Nephron progenitor cell (in vitro differentiated cells): ENCODE measurements at regions not wholly inside any gene's neighbourhood (a gene's known extent, or its start where the extent isn't known, plus 50 kb on each side); places are given as distances from the start of the nearest gene placed in this dataset.

Experiments
- DNase-seq: peaks from one replicate; pipeline ENCODE4 v3.0.0; 2021
- H3K27ac Mint-ChIP-seq: 2 replicates; pipeline ENCODE4 v1.8.0; 2021; ENCODE audit warnings: mild to moderate bottlenecking, moderate library complexity, mixed read lengths
- H3K27me3 Mint-ChIP-seq: 2 replicates; pipeline ENCODE4 v1.8.0; 2021; ENCODE audit warnings: mild to moderate bottlenecking, low read depth, mixed read lengths; ENCODE audit not compliant: poor library complexity
- H3K36me3 Mint-ChIP-seq: 2 replicates; pipeline ENCODE4 v1.8.0; 2021; ENCODE audit warnings: low read depth, mixed read lengths
- H3K4me1 Mint-ChIP-seq: 2 replicates; pipeline ENCODE4 v1.8.0; 2021; ENCODE audit warnings: mixed read lengths
- H3K4me3 Mint-ChIP-seq: 2 replicates; pipeline ENCODE4 v1.8.0; 2021; ENCODE audit warnings: mild to moderate bottlenecking, moderate library complexity, mixed read lengths
- H3K9me3 Mint-ChIP-seq: 2 replicates; pipeline ENCODE4 v1.8.0; 2021; ENCODE audit warnings: mild to moderate bottlenecking, moderate library complexity, mixed read lengths
- CTCF ChIP-seq: fragments of 200-600 bp; sonication (generic); IDR thresholded peaks from 2 replicates; pipeline ENCODE4 v1.5.0; 2021; ENCODE audit warnings: antibody characterized with exemption

DNA sequence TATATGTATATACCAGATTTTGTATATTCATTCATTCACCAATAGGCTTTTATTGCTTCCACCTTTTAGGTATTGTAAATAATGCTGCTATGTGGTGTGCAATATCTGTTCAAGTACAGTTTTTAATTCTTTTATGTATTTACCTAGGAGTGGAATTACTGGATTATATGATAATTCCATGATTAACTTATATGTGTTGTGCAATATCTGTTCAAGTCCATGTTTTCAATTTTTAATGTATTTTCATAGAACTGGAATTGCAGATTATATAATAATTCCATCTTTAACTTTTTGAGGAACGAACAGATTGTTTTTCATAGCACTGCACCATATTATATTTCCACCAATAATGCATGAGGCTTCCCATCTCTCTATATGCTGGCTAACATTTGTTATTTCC is 50.6 kb upstream of the L3MBTL4 start:
- H3K4me1 Mint-ChIP-seq: no peaks in the 10 kb centered on the region

GRCh38 chr18:6476190-6476589 is 61.5 kb upstream of the L3MBTL4 start:
- Mint-ChIP-seq H3K36me3 (no peaks in the 10 kb centered on the region), H3K27ac (no peak overlapping the region), H3K9me3 (peaks cover 5% of the 10 kb centered on the region), H3K4me1 (no peaks in the 10 kb centered on the region), H3K27me3 (peaks cover 3% of the 10 kb centered on the region), H3K4me3 (no peak overlapping the region)
- no peak for TF ChIP-seq CTCF
- DNase-seq: no peak

More for the DNA sequence above, 50.6 kb upstream of the L3MBTL4 start:
- no peaks in the 10 kb centered on the region for H3K27me3 Mint-ChIP-seq
- TF ChIP-seq CTCF: no peak
- DNase-seq: no peak
- H3K36me3 Mint-ChIP-seq: no peaks in the 10 kb centered on the region
- no peak overlapping the region for H3K27ac Mint-ChIP-seq
- no peak overlapping the region for H3K4me3 Mint-ChIP-seq
- peaks cover 20% of the 10 kb centered on the region for H3K9me3 Mint-ChIP-seq

GRCh38 chr18:6476880-6477279 is 62.2 kb upstream of the L3MBTL4 start:
- Mint-ChIP-seq H3K27me3 (peaks cover 8% of the 10 kb centered on the region), H3K27ac (no peak overlapping the region), H3K4me3 (no peak overlapping the region), H3K4me1 (no peaks in the 10 kb centered on the region), H3K36me3 (no peaks in the 10 kb centered on the region), H3K9me3 (no peaks in the 10 kb centered on the region)
- no peak for TF ChIP-seq CTCF
- no peak for DNase-seq

DNA sequence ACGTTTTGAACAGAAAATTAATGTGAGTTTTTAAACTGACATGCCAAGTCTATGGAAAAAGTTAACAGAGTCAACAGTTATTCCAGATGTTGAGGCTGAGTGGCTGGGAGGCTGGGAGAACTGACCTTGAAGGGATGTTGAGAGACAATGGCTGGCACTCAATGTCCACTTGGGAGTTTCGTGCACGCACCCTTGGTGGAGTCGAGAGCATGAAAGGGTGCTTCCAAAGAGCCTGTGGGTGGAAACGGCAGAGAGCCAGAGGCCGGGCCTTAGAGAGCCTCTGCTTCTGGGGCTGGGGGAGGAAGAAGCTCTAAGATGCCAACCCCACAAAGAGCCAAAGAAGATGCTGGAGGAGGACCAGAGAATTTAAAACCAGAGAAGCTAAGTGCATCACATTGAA is 63.4 kb upstream of the L3MBTL4 start:
- DNase-seq: no peak
- H3K9me3 Mint-ChIP-seq: no peaks in the 10 kb centered on the region
- H3K4me1 Mint-ChIP-seq: no peaks in the 10 kb centered on the region
- no peak overlapping the region for H3K4me3 Mint-ChIP-seq
- no peaks in the 10 kb centered on the region for H3K36me3 Mint-ChIP-seq
- no peak overlapping the region for H3K27ac Mint-ChIP-seq
- no peak for TF ChIP-seq CTCF
- H3K27me3 Mint-ChIP-seq: peaks cover 8% of the 10 kb centered on the region

DNA sequence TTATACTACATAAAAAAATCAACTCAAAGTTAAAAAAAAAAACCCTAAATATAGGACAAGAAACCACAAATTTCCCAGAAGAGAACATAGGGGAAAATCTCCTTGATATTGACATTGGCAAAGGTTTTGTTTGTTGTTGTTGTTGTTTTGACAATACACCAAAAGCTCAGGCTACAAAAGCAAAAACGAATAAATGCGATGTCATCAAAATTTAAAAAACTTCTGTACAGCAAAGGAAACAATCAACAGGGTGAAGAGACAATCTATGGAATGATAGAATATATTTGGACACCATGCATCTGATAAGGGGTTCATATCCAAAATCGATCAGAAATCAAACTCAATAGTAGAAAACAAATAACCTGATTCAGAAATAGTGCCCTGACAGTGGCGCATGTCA is 65.0 kb upstream of the L3MBTL4 start:
- DNase-seq: no peak
- Mint-ChIP-seq H3K27me3 (peaks cover 11% of the 10 kb centered on the region), H3K4me3 (no peak overlapping the region), H3K27ac (no peak overlapping the region), H3K36me3 (no peaks in the 10 kb centered on the region), H3K4me1 (no peaks in the 10 kb centered on the region), H3K9me3 (no peaks in the 10 kb centered on the region)
- no peak for TF ChIP-seq CTCF

DNA sequence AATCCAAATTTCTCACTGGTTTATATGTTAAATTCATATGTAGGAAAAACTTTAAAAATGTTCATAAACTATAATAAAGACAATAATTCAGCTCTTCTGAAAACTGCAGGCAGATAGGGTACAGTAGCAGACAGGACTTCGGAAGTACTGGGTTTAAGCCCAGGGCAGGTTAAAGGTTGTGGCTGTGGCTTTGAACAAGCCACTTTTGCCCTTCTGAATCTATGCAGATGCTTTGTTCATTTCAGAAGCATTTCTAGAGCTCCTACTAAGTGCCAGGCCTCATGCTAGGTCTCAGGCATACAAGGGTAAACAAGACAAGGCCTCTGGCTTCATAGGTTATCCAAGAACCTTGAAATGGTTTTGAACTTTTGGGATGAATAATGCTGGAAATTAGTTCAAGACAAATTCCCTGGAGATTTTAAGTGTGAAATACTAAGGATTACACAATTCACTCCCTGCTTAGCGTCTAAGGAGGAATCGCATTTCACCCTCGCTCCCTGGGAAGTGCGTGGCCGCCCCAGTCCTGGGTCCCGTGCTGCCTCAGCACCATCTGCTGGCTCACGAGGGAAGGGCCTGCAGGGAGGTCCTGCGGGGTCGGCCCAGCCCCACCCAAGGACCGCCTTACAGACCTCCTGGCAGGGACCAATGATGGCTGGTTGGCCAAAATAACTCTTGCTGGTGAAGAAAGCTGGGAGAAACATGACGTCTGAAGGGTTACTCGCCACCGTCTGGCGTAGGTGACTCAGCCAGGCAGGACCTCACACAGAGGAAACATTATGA is 67.7 kb upstream of the L3MBTL4 start:
- peaks cover 21% of the 10 kb centered on the region for H3K27me3 Mint-ChIP-seq
- H3K27ac Mint-ChIP-seq: no peak overlapping the region
- no peaks in the 10 kb centered on the region for H3K36me3 Mint-ChIP-seq
- no peaks in the 10 kb centered on the region for H3K9me3 Mint-ChIP-seq
- DNase-seq: peak; percentile 78
- TF ChIP-seq CTCF: peak; percentile 84
- no peak overlapping the region for H3K4me3 Mint-ChIP-seq
- H3K4me1 Mint-ChIP-seq: no peaks in the 10 kb centered on the region
